ENCODE measurements at regions not wholly inside any gene's neighbourhood (a gene's known extent, or its start where the extent isn't known, plus 50 kb on each side); places are given as distances from the start of the nearest gene placed in this dataset.

GRCh38 chr2:147083664-147084063 lies 761.2 kb upstream of the ACVR2A start:
- DNase-seq (ENCODE audit: low read depth, low spot score), result no peak

GRCh38 chr2:147082850-147083522 lies 761.8 kb upstream of the ACVR2A start:
- peak; percentile 47 for DNase-seq (ENCODE audit: low read depth, low spot score)

- DNase-seq (ENCODE audit: low read depth, low spot score), result no peak
Observed at GRCh38 chr2:147081831-147082230, 763.0 kb upstream of the ACVR2A start.

GRCh38 chr2:147076634-147077033 lies 768.2 kb upstream of the ACVR2A start:
- DNase-seq (ENCODE audit: low read depth, low spot score), result no peak

GRCh38 chr2:147068071-147068470 lies 776.8 kb upstream of the ACVR2A start:
- DNase-seq (ENCODE audit: low read depth, low spot score), result no peak

- DNase-seq (ENCODE audit: low read depth, low spot score), result no peak
Observed at GRCh38 chr2:147067136-147067535, 777.7 kb upstream of the ACVR2A start.

- DNase-seq (ENCODE audit: low read depth, low spot score), result no peak
Observed at GRCh38 chr2:147062073-147062472, 782.8 kb upstream of the ACVR2A start.

GRCh38 chr2:147061269-147061668 lies 783.6 kb upstream of the ACVR2A start:
- DNase-seq (ENCODE audit: low read depth, low spot score), result no peak

GRCh38 chr2:147057892-147058490 lies 786.8 kb upstream of the ACVR2A start:
- no peak for DNase-seq (ENCODE audit: low read depth, low spot score)

- DNase-seq (ENCODE audit: low read depth, low spot score), result no peak
Observed at GRCh38 chr2:147051814-147052213, 793.0 kb upstream of the ACVR2A start.

GRCh38 chr2:147051248-147051647 lies 793.6 kb upstream of the ACVR2A start:
- no peak for DNase-seq (ENCODE audit: low read depth, low spot score)

GRCh38 chr2:147049957-147050356 lies 794.9 kb upstream of the ACVR2A start:
- no peak for DNase-seq (ENCODE audit: low read depth, low spot score)

GRCh38 chr2:147046473-147046872 lies 798.4 kb upstream of the ACVR2A start:
- DNase-seq (ENCODE audit: low read depth, low spot score), result no peak

- DNase-seq (ENCODE audit: low read depth, low spot score), result peak; percentile 33
Observed at GRCh38 chr2:147045113-147045512, 799.7 kb upstream of the ACVR2A start.

- no peak for DNase-seq (ENCODE audit: low read depth, low spot score)
Observed at GRCh38 chr2:147041121-147041494, 803.7 kb upstream of the ACVR2A start.

- no peak for DNase-seq (ENCODE audit: low read depth, low spot score)
Observed at GRCh38 chr2:147040298-147041120, 804.3 kb upstream of the ACVR2A start.

GRCh38 chr2:147037048-147037447 lies 807.8 kb upstream of the ACVR2A start:
- no peak for DNase-seq (ENCODE audit: low read depth, low spot score)

- no peak for DNase-seq (ENCODE audit: low read depth, low spot score)
Observed at GRCh38 chr2:147033044-147033443, 811.8 kb upstream of the ACVR2A start.

- no peak for DNase-seq (ENCODE audit: low read depth, low spot score)
Observed at GRCh38 chr2:147031897-147032296, 812.9 kb upstream of the ACVR2A start.

- DNase-seq (ENCODE audit: low read depth, low spot score), result no peak
Observed at GRCh38 chr2:147030966-147031720, 813.7 kb upstream of the ACVR2A start.

GRCh38 chr2:147027436-147027835 lies 817.4 kb upstream of the ACVR2A start:
- DNase-seq (ENCODE audit: low read depth, low spot score), result no peak

GRCh38 chr2:147026664-147027295 lies 818.0 kb upstream of the ACVR2A start:
- no peak for DNase-seq (ENCODE audit: low read depth, low spot score)
